Liver (tissue), 8 donors: ENCODE measurements at regions not wholly inside any gene's neighbourhood (a gene's known extent, or its start where the extent isn't known, plus 50 kb on each side); places are given as distances from the start of the nearest gene placed in this dataset.

Experiments used
- DNase-seq: peaks from one replicate; pipeline ENCODE4 v3.0.0-alpha.2; 2017; ENCODE audit warnings: low spot score
- H3K27ac ChIP-seq, 2 donors: one replicate each; pipeline ENCODE4 v1.7.0; 2013; ENCODE audit warnings: inconsistent platforms in 2 of 2, low read length in 2 of 2, control low read depth in 1 of 2, low read depth in 1 of 2, mild to moderate bottlenecking in 1 of 2
- H3K27me3 ChIP-seq, 4 donors: one replicate each; pipeline versions ENCODE4 v1.6.1 to v1.7.0; 2013; ENCODE audit warnings: low read length in 3 of 4, inconsistent platforms in 1 of 4, mild to moderate bottlenecking in 1 of 4, moderate library complexity in 1 of 4; ENCODE audit not compliant: control insufficient read depth in 4 of 4, insufficient read depth in 4 of 4
- H3K36me3 ChIP-seq, 4 donors: one replicate each; pipeline versions ENCODE4 v1.6.1 to v1.7.0; 2013; ENCODE audit warnings: low read length in 3 of 4, mild to moderate bottlenecking in 3 of 4, low read depth in 1 of 4, moderate library complexity in 1 of 4; ENCODE audit not compliant: control insufficient read depth in 4 of 4, insufficient read depth in 3 of 4
- H3K4me1 ChIP-seq, 4 donors: one replicate each; pipeline versions ENCODE4 v1.6.1 to v1.7.0; 2013; ENCODE audit warnings: low read length in 3 of 4, mild to moderate bottlenecking in 3 of 4, moderate library complexity in 1 of 4; ENCODE audit not compliant: control insufficient read depth in 4 of 4, insufficient read depth in 4 of 4
- H3K4me3 ChIP-seq, 3 donors: one replicate each; pipeline versions ENCODE4 v1.6.1 to v1.7.0; 2013; ENCODE audit warnings: low read length in 3 of 3, control low read depth in 1 of 3, low read depth in 1 of 3, mild to moderate bottlenecking in 1 of 3
- H3K9ac ChIP-seq, 2 donors: one replicate each; pipeline ENCODE4 v1.7.0; 2013; ENCODE audit warnings: low read length in 2 of 2, mild to moderate bottlenecking in 2 of 2, moderate library complexity in 2 of 2, control low read depth in 1 of 2, low read depth in 1 of 2
- H3K9me3 ChIP-seq, 4 donors: one replicate each; pipeline versions ENCODE4 v1.6.1 to v1.7.0; 2013; ENCODE audit warnings: low read length in 3 of 4; ENCODE audit not compliant: control insufficient read depth in 4 of 4
- ATF3 ChIP-seq: IDR thresholded peaks from 2 replicates; pipeline ENCODE4 v1.6.1; 2016; ENCODE audit warnings: antibody characterized with exemption
- CTCF ChIP-seq: fragments of 150-350 bp; IDR thresholded peaks from 2 replicates; pipeline ENCODE4 v1.5.1; 2017; ENCODE audit warnings: improper control_type of control experiment, low read depth, low read length; ENCODE audit not compliant: missing input control
- EGR1 ChIP-seq, 2 donors: IDR thresholded peaks; 2 replicates each; pipeline ENCODE4 v1.6.1; 2016 to 2018; ENCODE audit warnings: antibody characterized with exemption in 2 of 2, low read depth in 2 of 2
- FOXA1 ChIP-seq: IDR thresholded peaks from 2 replicates; pipeline ENCODE4 v1.6.1; 2016; ENCODE audit warnings: antibody characterized with exemption
- FOXA2 ChIP-seq: IDR thresholded peaks from 2 replicates; pipeline ENCODE4 v1.6.1; 2016; ENCODE audit warnings: antibody characterized with exemption
- HNF4A ChIP-seq, 2 donors: conservative IDR thresholded peaks; 2 replicates each; pipeline ENCODE4 v1.6.1; 2016; ENCODE audit warnings: antibody characterized with exemption in 2 of 2, mild to moderate bottlenecking in 2 of 2
- MAX ChIP-seq: IDR thresholded peaks from 2 replicates; pipeline ENCODE4 v1.6.1; 2016; ENCODE audit warnings: antibody characterized with exemption
- NR2F2 ChIP-seq: IDR thresholded peaks from 2 replicates; pipeline ENCODE4 v1.6.1; 2016; ENCODE audit warnings: antibody characterized with exemption
- REST ChIP-seq: IDR thresholded peaks from 2 replicates; pipeline ENCODE4 v1.6.1; 2016; ENCODE audit warnings: antibody characterized with exemption, mild to moderate bottlenecking
- ZBTB33 ChIP-seq: IDR thresholded peaks from 2 replicates; pipeline ENCODE4 v1.6.1; 2016; ENCODE audit warnings: antibody characterized with exemption
- WGBS: extraction: QIAGEN DNeasy Blood & Tissue Kit; methylation state at CpG from one replicate; pipeline ENCODE4 v1.1.7; 2013; 5-methylcytosine and 5-hydroxymethylcytosine counted together
- donor health status: healthy.
- donor health status: healthy.
- donor health status: healthy.
- donor health status: healthy.
- donor health status: healthy.

- Histone ChIP-seq H3K4me1 (no peaks in the 10 kb centered on the region), H3K27ac (no peak overlapping the region), H3K9ac (no peak overlapping the region), H3K36me3 (no peaks in the 10 kb centered on the region), H3K27me3 (no peaks in the 10 kb centered on the region), H3K4me3 (no peak overlapping the region), H3K9me3 (no peaks in the 10 kb centered on the region)
- 51% methylated on average over 1 of the region's 1 CpG for WGBS
- TF ChIP-seq CTCF (no peak), REST (no peak), ZBTB33 (no peak), ATF3 (no peak)
- DNase-seq = no peak
These were observed 640.2 kb upstream of the LUZP2 start for GRCh38 chr11:23856654-23857053.

GRCh38 chr11:23859087-23859486 lies 637.8 kb upstream of the LUZP2 start:
- no peak overlapping the region for H3K27ac ChIP-seq
- no peaks in the 10 kb centered on the region for H3K36me3 ChIP-seq
- no peak for DNase-seq
- no peaks in the 10 kb centered on the region for H3K9me3 ChIP-seq
- H3K4me1 ChIP-seq = no peaks in the 10 kb centered on the region
- TF ChIP-seq MAX (no peak), HNF4A (conservative IDR thresholded peaks at IDR 0.05) (no peak), FOXA2 (no peak), FOXA1 (no peak), ZBTB33 (no peak), NR2F2 (no peak), EGR1 (IDR thresholded peaks at IDR 0.05; ENCODE audit: low read depth in 2 of 2) (no peak), CTCF (no peak)
- no peaks in the 10 kb centered on the region for H3K27me3 ChIP-seq
- H3K4me3 ChIP-seq = no peak overlapping the region
- H3K9ac ChIP-seq = no peak overlapping the region
